Loucy (cell line): ENCODE measurements at regions not wholly inside any gene's neighbourhood (a gene's known extent, or its start where the extent isn't known, plus 50 kb on each side); places are given as distances from the start of the nearest gene placed in this dataset.

Source experiments
- H2AFZ ChIP-seq: fragments of 200-600 bp; sonication (generic); 2 replicates; pipeline ENCODE4 v1.6.0; 2016; ENCODE audit warnings: antibody characterized with exemption, mild to moderate bottlenecking, low read length, moderate library complexity
- H3F3A ChIP-seq: fragments of 200-600 bp; 2 replicates; pipeline ENCODE4 v1.6.0; 2016; ENCODE audit warnings: antibody characterized with exemption, low read depth, mild to moderate bottlenecking
- H3K27me3 ChIP-seq: fragments of 200-600 bp; sonication (generic); 2 replicates; pipeline ENCODE4 v1.6.1; 2014; ENCODE audit warnings: low read length, mild to moderate bottlenecking; ENCODE audit not compliant: insufficient read depth, poor library complexity, severe bottlenecking
- H3K36me3 ChIP-seq: fragments of 200-600 bp; sonication (generic); 2 replicates; pipeline ENCODE4 v1.6.1; 2016; ENCODE audit warnings: low read length; ENCODE audit not compliant: insufficient read depth
- H3K4me1 ChIP-seq: fragments of 200-600 bp; sonication (generic); 2 replicates; pipeline ENCODE4 v1.5.1; 2014; ENCODE audit warnings: low read length, mild to moderate bottlenecking; ENCODE audit not compliant: insufficient read depth, poor library complexity, severe bottlenecking
- H3K4me2 ChIP-seq: fragments of 200-600 bp; sonication (generic); 2 replicates; pipeline ENCODE4 v1.6.0; 2014; ENCODE audit warnings: antibody characterized with exemption, low read length, low read depth, mild to moderate bottlenecking; ENCODE audit not compliant: poor library complexity, severe bottlenecking
- H3K4me3 ChIP-seq: fragments of 200-600 bp; sonication (generic); 2 replicates; pipeline ENCODE4 v1.5.1; 2014; ENCODE audit warnings: low read length, mild to moderate bottlenecking, mixed read lengths; ENCODE audit not compliant: poor library complexity, severe bottlenecking
- H3K79me2 ChIP-seq: fragments of 200-600 bp; sonication (generic); 2 replicates; pipeline ENCODE4 v1.6.1; 2014; ENCODE audit warnings: low read length; ENCODE audit not compliant: insufficient read depth
- H3K9ac ChIP-seq: fragments of 200-600 bp; sonication (generic); 2 replicates; pipeline ENCODE4 v1.6.0; 2014; ENCODE audit warnings: mild to moderate bottlenecking, low read depth, low read length, moderate library complexity; ENCODE audit not compliant: poor library complexity, severe bottlenecking
- H3K9me2 ChIP-seq: fragments of 200-600 bp; sonication (generic); replicated peaks from 2 replicates; pipeline ENCODE4 v1.6.1; 2016; ENCODE audit warnings: low read depth, low read length, mixed read lengths
- H3K9me3 ChIP-seq: fragments of 200-600 bp; sonication (generic); 2 replicates; pipeline ENCODE4 v1.6.1; 2014; ENCODE audit warnings: mild to moderate bottlenecking, antibody characterized with exemption, low read length, low read depth; ENCODE audit not compliant: insufficient read depth
- H4K20me1 ChIP-seq: fragments of 200-600 bp; sonication (generic); 2 replicates; pipeline ENCODE4 v1.6.0; 2014; ENCODE audit warnings: antibody characterized with exemption, low read length, mild to moderate bottlenecking; ENCODE audit not compliant: insufficient read depth, poor library complexity, severe bottlenecking
- CTCF ChIP-seq: fragments of 200-600 bp; sonication (generic); conservative IDR thresholded peaks from 2 replicates; pipeline ENCODE4 v1.5.1; 2014; ENCODE audit warnings: mild to moderate bottlenecking, antibody characterized with exemption, low read length
- EZH2phosphoT487 ChIP-seq: fragments of 200-600 bp; IDR thresholded peaks from 2 replicates; pipeline ENCODE4 v1.6.1; 2018; ENCODE audit warnings: antibody characterized with exemption, mild to moderate bottlenecking, moderate library complexity, borderline replicate concordance

GRCh38 chr12:125208942-125209341 lies 143.7 kb downstream of the AACS start:
- Histone ChIP-seq H3K4me2 (no peak overlapping the region), H3K4me1 (no peaks in the 10 kb centered on the region), H3K9me2 (no peaks in the 10 kb centered on the region), H3K79me2 (no peaks in the 10 kb centered on the region), H3K36me3 (no peaks in the 10 kb centered on the region), H4K20me1 (no peaks in the 10 kb centered on the region), H3F3A (no peaks in the 10 kb centered on the region), H3K4me3 (no peak overlapping the region), H2AFZ (no peak overlapping the region), H3K9ac (no peak overlapping the region), H3K9me3 (no peaks in the 10 kb centered on the region), H3K27me3 (no peaks in the 10 kb centered on the region)
- no peak for TF ChIP-seq EZH2phosphoT487
- TF ChIP-seq CTCF, result no peak

- no peaks in the 10 kb centered on the region for H3K4me1 ChIP-seq
- no peaks in the 10 kb centered on the region for H3K27me3 ChIP-seq
- H3K79me2 ChIP-seq, result no peaks in the 10 kb centered on the region
- 0 out of 2 replicates have a peak overlapping the region, but pooled peaks have one; percentile 7 for H2AFZ ChIP-seq
- no peaks in the 10 kb centered on the region for H3K9me3 ChIP-seq
- H4K20me1 ChIP-seq, result no peaks in the 10 kb centered on the region
- TF ChIP-seq CTCF (no peak), EZH2phosphoT487 (no peak)
- H3K36me3 ChIP-seq, result no peaks in the 10 kb centered on the region
- no peak overlapping the region for H3K9ac ChIP-seq
- H3F3A ChIP-seq, result no peaks in the 10 kb centered on the region
- H3K9me2 ChIP-seq, result no peaks in the 10 kb centered on the region
- H3K4me2 ChIP-seq, result no peak overlapping the region
- no peak overlapping the region for H3K4me3 ChIP-seq
Observed at GRCh38 chr12:125210104-125210755, 145.0 kb downstream of the AACS start.

- TF ChIP-seq EZH2phosphoT487 (no peak), CTCF (no peak)
- no peak overlapping the region for H3K9ac ChIP-seq
- no peaks in the 10 kb centered on the region for H4K20me1 ChIP-seq
- H3K9me3 ChIP-seq, result no peaks in the 10 kb centered on the region
- H3K36me3 ChIP-seq, result no peaks in the 10 kb centered on the region
- no peaks in the 10 kb centered on the region for H3F3A ChIP-seq
- no peaks in the 10 kb centered on the region for H3K79me2 ChIP-seq
- H3K4me1 ChIP-seq, result no peaks in the 10 kb centered on the region
- H3K4me2 ChIP-seq, result no peak overlapping the region
- H3K9me2 ChIP-seq, result no peaks in the 10 kb centered on the region
- H2AFZ ChIP-seq, result no peak overlapping the region
- no peaks in the 10 kb centered on the region for H3K27me3 ChIP-seq
- no peak overlapping the region for H3K4me3 ChIP-seq
Observed at GRCh38 chr12:125211464-125211863, 146.2 kb downstream of the AACS start.
